ENCODE measurements at regions not wholly inside any gene's neighbourhood (a gene's known extent, or its start where the extent isn't known, plus 50 kb on each side); places are given as distances from the start of the nearest gene placed in this dataset.

- H3K27ac ChIP-seq = peak overlapping the region; percentile 43
- DNase-seq (ENCODE audit: low spot score) = peak; percentile 39
- ChIA-PET CTCF (interaction anchor here (0.6 kb wide), 1 partner anchor 31 kb away, joined by 3 read pairs; no protein-coding TSS in a partner anchor), POLR2A (ENCODE audit: low non-redundant PET) (no interaction called here)
- TF ChIP-seq CTCF (conservative IDR thresholded peaks at IDR 0.05; ENCODE audit: low read depth) = no peak
Observed at GRCh38 chr12:126055521-126055920, 990.3 kb downstream of the AACS start.

GRCh38 chr12:126061777-126062176 is 996.5 kb downstream of the AACS start:
- TF ChIP-seq CTCF (conservative IDR thresholded peaks at IDR 0.05; ENCODE audit: low read depth) = no peak
- ChIA-PET POLR2A (ENCODE audit: low non-redundant PET) (no interaction called here), CTCF (no interaction called here)
- DNase-seq (ENCODE audit: low spot score) = no peak
- no peak overlapping the region for H3K27ac ChIP-seq

GRCh38 chr12:126064028-126064427 is 998.8 kb downstream of the AACS start:
- DNase-seq (ENCODE audit: low spot score) = no peak
- ChIA-PET POLR2A (ENCODE audit: low non-redundant PET) (no interaction called here), CTCF (no interaction called here)
- no peak for TF ChIP-seq CTCF (conservative IDR thresholded peaks at IDR 0.05; ENCODE audit: low read depth)
- H3K27ac ChIP-seq = no peak overlapping the region

- POLR2A ChIA-PET (ENCODE audit: low non-redundant PET) = no interaction called here
- CTCF ChIA-PET = interaction anchor here (0.6 to 0.9 kb wide), 2 partner anchors 16 to 1313 kb away, joined by 3 read pairs; no protein-coding TSS in a partner anchor
- DNase-seq (ENCODE audit: low spot score) = no peak
- H3K27ac ChIP-seq = no peak overlapping the region
- TF ChIP-seq CTCF (conservative IDR thresholded peaks at IDR 0.05; ENCODE audit: low read depth) = no peak
Observed at GRCh38 chr12:126067626-126068329, 1002.5 kb downstream of the AACS start.

GRCh38 chr12:126069549-126070165 is 1004.4 kb downstream of the AACS start:
- ChIA-PET POLR2A (ENCODE audit: low non-redundant PET) (no interaction called here), CTCF (interaction anchor here (0.6 to 1.2 kb wide), 4 partner anchors 9 to 512 kb away, joined by 3 to 6 read pairs (median 3); no protein-coding TSS in a partner anchor)
- TF ChIP-seq CTCF (conservative IDR thresholded peaks at IDR 0.05; ENCODE audit: low read depth) = peak; percentile 60
- DNase-seq (ENCODE audit: low spot score) = peak; percentile 27
- no peak overlapping the region for H3K27ac ChIP-seq

- POLR2A ChIA-PET (ENCODE audit: low non-redundant PET) = no interaction called here
- TF ChIP-seq CTCF (conservative IDR thresholded peaks at IDR 0.05; ENCODE audit: low read depth) = no peak
- no peak overlapping the region for H3K27ac ChIP-seq
- no peak for DNase-seq (ENCODE audit: low spot score)
- CTCF ChIA-PET = no interaction called here
Observed at GRCh38 chr12:126076515-126076914, 1011.3 kb downstream of the AACS start.

Data from RWPE1 (cell line).